DMS153 treated with DMSO at 0.1 percent for 48 hours (cell line): ENCODE measurements at regions not wholly inside any gene's neighbourhood (a gene's known extent, or its start where the extent isn't known, plus 50 kb on each side); places are given as distances from the start of the nearest gene placed in this dataset.

ENCODE experiments used
- DNase-seq: peaks from one replicate; lab custom pipeline; 2025; ENCODE audit not compliant: unreplicated experiment; lab: John Stamatoyannopoulos, UW

DNA sequence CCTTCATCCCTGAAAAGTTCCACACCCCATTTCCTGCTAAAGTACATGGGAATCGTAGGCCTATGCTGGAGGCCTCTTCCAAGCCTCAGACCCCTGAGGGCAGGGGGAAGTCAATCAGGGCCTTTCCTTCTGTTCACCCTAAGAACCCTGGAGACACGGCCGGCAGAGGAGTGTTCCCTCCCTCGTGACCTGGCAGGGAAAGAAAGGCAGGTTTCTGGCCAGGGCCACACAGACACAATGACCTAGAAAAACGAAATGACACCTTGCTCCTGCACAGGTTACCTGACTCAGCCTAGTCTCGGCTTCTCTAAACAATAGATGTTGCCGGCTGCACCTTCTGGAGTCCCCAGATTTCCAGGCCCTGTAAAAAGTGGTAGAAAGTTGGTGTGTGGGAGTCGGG lies 60.6 kb upstream of the CADM1 start:
- no peak for DNase-seq

DNA sequence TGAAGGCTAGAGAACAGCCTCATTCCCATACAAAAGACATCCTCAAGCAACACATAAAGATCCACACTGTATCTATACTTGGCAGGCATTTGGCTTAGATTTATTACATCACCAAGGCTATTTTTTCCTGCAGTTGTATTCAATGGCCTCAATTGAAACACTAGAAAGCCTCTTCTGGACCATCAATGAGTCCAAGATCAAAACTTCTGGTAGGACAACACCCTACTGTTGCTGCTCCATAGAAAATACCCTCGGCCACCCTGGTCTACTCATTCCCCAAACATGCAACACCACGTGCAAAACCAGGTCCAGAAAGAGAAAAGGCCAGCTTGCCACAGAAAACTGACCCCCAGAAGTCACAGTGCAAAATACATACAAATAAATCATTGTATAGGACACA lies 56.9 kb upstream of the CADM1 start:
- DNase-seq = no peak

DNA sequence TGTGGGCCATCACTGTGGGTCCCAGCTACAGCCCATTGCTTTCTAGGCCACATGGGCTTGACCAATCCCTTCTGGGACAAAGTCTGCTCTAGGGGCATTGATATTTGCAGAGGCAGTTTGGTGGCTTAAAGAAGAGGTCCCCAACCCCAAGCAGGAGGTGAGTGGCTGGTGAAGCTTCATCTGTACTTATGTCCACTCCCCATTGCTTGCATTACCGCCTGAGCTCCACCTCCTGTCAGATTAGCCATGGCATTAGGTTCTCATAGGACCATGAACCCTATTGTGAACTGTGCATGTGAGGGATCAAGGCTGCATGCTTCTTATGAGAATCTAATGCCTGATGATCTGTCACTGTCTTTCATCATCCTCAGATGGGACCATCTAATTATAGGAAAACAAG lies 54.4 kb upstream of the CADM1 start:
- no peak for DNase-seq

DNA sequence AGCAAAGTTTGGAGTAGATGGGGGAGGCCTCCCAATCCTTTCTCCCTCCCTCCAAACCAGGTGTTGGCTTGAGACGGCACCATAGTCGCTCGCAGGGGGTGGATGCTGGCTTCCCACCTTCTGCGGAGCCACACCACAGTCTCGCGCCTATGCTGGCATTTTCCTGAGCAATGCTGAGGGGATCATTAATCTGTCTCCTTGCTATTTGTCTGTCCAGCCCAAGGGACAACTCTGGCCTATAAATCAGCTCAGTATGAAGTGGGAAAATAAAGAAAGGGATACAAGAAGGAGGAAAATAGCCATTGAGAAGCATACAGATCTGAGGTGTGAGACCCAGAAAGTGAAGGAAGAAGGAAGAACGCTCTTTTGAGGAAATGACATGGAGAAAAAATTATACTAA lies 53.5 kb upstream of the CADM1 start:
- no peak for DNase-seq

DNA sequence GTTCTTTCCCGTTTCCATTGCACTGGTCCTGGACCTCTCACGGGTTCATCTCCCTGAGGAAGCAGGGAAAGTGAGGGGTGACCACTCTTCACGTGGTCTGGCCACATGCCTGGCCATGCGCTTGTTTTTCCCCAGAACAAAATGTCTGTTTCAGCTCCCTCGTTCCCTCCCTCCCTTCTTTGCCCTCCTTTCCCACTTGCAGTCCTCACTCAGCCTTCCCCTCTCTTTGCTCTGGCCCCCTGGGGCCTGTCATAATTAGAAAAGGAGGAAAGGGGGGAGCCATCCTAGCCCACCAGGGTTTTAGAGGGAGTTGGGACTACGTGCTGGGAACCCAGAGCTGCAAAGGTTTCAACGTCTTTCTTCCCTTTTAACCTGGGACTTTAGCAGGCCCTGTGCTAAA lies 52.8 kb upstream of the CADM1 start:
- no peak for DNase-seq

DNA sequence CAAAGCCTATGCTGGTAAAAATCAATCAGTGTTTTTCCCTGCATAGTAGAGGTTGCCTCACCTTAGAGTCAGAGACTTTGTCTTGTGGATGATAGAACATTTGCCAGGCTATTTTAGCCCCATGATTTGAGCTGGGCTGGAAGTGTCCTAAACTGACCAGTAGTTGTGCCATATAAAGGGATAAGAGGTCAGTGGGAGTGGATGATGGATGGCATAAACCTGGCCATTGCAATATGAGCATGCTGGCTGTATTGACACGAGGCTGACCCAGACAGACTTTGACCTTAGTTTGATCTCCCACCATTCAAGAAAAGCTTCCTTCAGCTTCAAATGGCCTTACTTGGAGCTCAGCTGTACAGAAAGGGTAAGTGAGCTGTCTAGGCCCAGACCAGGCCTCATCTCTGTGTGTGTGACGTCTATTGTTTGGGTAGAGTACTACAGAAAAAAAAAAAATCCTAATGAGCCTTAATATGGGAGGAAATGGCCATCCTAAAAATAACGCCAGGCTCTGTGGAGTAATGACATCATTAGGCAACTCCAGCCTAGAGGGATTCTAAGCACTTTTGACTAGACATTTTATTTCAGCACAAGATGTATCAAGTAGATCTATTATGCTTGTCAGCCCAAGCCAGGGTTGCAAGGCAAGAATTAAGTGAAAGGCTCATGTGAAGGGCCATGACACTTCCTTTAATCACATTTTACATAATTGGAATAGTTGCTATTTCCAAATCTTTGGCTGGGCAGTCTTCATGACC lies 51.3 kb upstream of the CADM1 start:
- no peak for DNase-seq
